Neural cell (in vitro differentiated cells): ENCODE measurements at regions not wholly inside any gene's neighbourhood (a gene's known extent, or its start where the extent isn't known, plus 50 kb on each side); places are given as distances from the start of the nearest gene placed in this dataset.

ENCODE experiments used
- EP300 ChIP-seq: fragments of 450-650 bp; conservative IDR thresholded peaks from 2 replicates; pipeline ENCODE4 v1.6.1; 2014; ENCODE audit warnings: antibody characterized with exemption, mild to moderate bottlenecking, moderate library complexity; ENCODE audit not compliant: poor library complexity, severe bottlenecking
- EZH2 ChIP-seq: fragments of 200-600, 300-800 bp; shearing (Covaris generic), sonication (generic); IDR thresholded peaks from 2 replicates; pipeline ENCODE4 v1.6.1; 2014; ENCODE audit warnings: antibody characterized with exemption, low read length, borderline replicate concordance, mild to moderate bottlenecking; ENCODE audit not compliant: insufficient read depth, poor library complexity, severe bottlenecking
- POLR2AphosphoS5 ChIP-seq: IDR thresholded peaks from 2 replicates; pipeline ENCODE4 v1.6.1; 2012
- RAD21 ChIP-seq: fragments of 450-650 bp; conservative IDR thresholded peaks from 2 replicates; pipeline ENCODE4 v1.6.1; 2014; ENCODE audit warnings: antibody characterized with exemption, mild to moderate bottlenecking, moderate library complexity
- SMC3 ChIP-seq: fragments of 450-650 bp; conservative IDR thresholded peaks from 2 replicates; pipeline ENCODE4 v1.6.1; 2014; ENCODE audit warnings: antibody characterized with exemption, mild to moderate bottlenecking, moderate library complexity; ENCODE audit not compliant: poor library complexity
- TAF1 ChIP-seq: IDR thresholded peaks from 2 replicates; pipeline ENCODE4 v1.6.1; 2012; ENCODE audit warnings: low read depth
- TF ChIP-seq, protein P1 (sequence below): fragments of 450-650 bp; IDR thresholded peaks from 2 replicates; pipeline ENCODE4 v1.5.1; 2014; ENCODE audit warnings: antibody characterized with exemption, mild to moderate bottlenecking, moderate library complexity; ENCODE audit not compliant: poor library complexity, severe bottlenecking
- TF ChIP-seq, protein P2 (sequence below): IDR thresholded peaks from 2 replicates; pipeline ENCODE4 v1.6.1; 2012; ENCODE audit warnings: borderline replicate concordance

DNA sequence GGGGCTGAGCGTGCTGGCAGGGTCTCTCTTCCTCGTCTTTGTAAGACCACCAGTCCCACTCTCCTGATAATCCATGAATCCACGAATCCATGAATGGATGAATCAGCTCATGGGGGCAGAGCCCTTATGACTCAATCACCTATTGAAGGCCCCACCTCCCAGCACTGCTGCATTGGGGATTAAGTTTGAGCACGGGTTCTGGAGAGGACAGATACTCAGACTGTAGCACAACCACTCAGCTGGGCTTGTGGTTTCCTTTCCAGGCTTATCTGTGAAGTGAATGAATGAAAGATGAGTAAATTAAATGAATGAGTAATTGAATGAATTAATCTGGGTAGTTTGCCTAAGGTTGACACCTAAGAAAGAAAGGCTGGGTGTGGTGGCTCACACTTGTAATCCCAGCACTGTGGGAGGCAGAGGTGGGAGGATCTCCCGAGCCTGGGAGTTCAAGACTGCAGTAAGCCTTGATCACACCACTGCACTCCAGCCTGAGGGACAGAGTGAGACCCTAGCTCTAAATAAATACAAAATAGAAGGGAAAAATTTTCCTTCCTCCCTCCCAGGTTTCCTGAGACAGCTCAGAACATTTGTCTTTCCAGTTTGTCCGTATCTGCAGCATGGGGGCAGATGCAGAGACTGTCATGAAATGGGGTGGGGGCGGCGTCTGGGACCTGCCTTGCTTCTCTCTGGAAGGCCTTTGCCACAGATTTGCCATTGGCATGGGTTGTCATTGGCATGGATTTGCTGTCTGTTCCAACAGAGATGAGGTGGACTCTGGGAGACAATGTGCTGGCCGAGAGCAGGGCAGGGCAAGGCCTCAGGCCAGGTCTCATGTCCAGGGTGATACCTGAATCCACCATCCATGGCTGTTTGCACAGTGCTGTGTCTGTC lies 187.7 kb upstream of the C1orf174 start:
- TF ChIP-seq, protein P1, sequence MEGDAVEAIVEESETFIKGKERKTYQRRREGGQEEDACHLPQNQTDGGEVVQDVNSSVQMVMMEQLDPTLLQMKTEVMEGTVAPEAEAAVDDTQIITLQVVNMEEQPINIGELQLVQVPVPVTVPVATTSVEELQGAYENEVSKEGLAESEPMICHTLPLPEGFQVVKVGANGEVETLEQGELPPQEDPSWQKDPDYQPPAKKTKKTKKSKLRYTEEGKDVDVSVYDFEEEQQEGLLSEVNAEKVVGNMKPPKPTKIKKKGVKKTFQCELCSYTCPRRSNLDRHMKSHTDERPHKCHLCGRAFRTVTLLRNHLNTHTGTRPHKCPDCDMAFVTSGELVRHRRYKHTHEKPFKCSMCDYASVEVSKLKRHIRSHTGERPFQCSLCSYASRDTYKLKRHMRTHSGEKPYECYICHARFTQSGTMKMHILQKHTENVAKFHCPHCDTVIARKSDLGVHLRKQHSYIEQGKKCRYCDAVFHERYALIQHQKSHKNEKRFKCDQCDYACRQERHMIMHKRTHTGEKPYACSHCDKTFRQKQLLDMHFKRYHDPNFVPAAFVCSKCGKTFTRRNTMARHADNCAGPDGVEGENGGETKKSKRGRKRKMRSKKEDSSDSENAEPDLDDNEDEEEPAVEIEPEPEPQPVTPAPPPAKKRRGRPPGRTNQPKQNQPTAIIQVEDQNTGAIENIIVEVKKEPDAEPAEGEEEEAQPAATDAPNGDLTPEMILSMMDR, result no peak
- TF ChIP-seq EZH2 (no peak), POLR2AphosphoS5 (no peak), EP300 (no peak), SMC3 (no peak), TAF1 (no peak), RAD21 (no peak)
- TF ChIP-seq, protein P2, sequence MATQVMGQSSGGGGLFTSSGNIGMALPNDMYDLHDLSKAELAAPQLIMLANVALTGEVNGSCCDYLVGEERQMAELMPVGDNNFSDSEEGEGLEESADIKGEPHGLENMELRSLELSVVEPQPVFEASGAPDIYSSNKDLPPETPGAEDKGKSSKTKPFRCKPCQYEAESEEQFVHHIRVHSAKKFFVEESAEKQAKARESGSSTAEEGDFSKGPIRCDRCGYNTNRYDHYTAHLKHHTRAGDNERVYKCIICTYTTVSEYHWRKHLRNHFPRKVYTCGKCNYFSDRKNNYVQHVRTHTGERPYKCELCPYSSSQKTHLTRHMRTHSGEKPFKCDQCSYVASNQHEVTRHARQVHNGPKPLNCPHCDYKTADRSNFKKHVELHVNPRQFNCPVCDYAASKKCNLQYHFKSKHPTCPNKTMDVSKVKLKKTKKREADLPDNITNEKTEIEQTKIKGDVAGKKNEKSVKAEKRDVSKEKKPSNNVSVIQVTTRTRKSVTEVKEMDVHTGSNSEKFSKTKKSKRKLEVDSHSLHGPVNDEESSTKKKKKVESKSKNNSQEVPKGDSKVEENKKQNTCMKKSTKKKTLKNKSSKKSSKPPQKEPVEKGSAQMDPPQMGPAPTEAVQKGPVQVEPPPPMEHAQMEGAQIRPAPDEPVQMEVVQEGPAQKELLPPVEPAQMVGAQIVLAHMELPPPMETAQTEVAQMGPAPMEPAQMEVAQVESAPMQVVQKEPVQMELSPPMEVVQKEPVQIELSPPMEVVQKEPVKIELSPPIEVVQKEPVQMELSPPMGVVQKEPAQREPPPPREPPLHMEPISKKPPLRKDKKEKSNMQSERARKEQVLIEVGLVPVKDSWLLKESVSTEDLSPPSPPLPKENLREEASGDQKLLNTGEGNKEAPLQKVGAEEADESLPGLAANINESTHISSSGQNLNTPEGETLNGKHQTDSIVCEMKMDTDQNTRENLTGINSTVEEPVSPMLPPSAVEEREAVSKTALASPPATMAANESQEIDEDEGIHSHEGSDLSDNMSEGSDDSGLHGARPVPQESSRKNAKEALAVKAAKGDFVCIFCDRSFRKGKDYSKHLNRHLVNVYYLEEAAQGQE, result no peak
